IMR-90 (cell line): ENCODE measurements at regions not wholly inside any gene's neighbourhood (a gene's known extent, or its start where the extent isn't known, plus 50 kb on each side); places are given as distances from the start of the nearest gene placed in this dataset.

Experiments
- ATAC-seq: fragments of 200-7000 bp; cut with Tn5 transposase; 2 replicates; pipeline ENCODE4 v1.9.1; 2020; ENCODE audit warnings: low read depth, mild to moderate bottlenecking, moderate library complexity
- BruUV-seq: library from RNA; stranded (reverse); fragments of 400-500 nt; replicated peaks from 2 replicates; lab custom pipeline; 2021; lab: Mats Ljungman, UMichigan
- CTCF ChIA-PET: fragments of 300-600 bp; formaldehyde crosslinking; extraction: SDS; loops from one replicate; lab custom pipeline; 2021; ENCODE audit warnings: antibody characterized with exemption; lab: Yijun Ruan, JAX
- POLR2A ChIA-PET: fragments of 300-600 bp; sonication (Branson Sonifier 250); formaldehyde crosslinking; loops from one replicate; lab custom pipeline; 2022; ENCODE audit warnings: antibody characterized with exemption; ENCODE audit not compliant: unreplicated experiment; lab: Charles Lee
- DNase-seq: peaks from one replicate; pipeline ENCODE4 v3.0.0; 2013
- H2AFZ ChIP-seq: replicated peaks from 2 replicates; pipeline ENCODE3; 2013; ENCODE audit warnings: low read length, mild to moderate bottlenecking; ENCODE audit not compliant: poor library complexity
- H2AK5ac ChIP-seq: 2 replicates; pipeline ENCODE4 v1.6.1; 2013; ENCODE audit warnings: low read depth, low read length, inconsistent platforms
- H2AK9ac ChIP-seq: replicated peaks from 2 replicates; pipeline ENCODE3; 2013; ENCODE audit warnings: mild to moderate bottlenecking, low read depth, low read length, moderate library complexity; ENCODE audit not compliant: poor library complexity
- H2BK120ac ChIP-seq: 2 replicates; pipeline ENCODE4 v1.6.1; 2013; ENCODE audit warnings: low read depth, low read length, inconsistent platforms
- H2BK15ac ChIP-seq: 3 replicates; pipeline ENCODE4 v1.6.1; 2013; ENCODE audit warnings: low read depth, low read length, inconsistent platforms
- H2BK20ac ChIP-seq: 2 replicates; pipeline ENCODE4 v1.6.1; 2013; ENCODE audit warnings: low read depth, mild to moderate bottlenecking, inconsistent platforms, low read length, moderate library complexity
- H2BK5ac ChIP-seq: 2 replicates; pipeline ENCODE4 v1.6.1; 2013; ENCODE audit warnings: mild to moderate bottlenecking, low read depth, low read length, inconsistent platforms; ENCODE audit not compliant: poor library complexity, severe bottlenecking
- H3K14ac ChIP-seq: replicated peaks from 2 replicates; pipeline ENCODE4 v1.6.1; 2013; ENCODE audit warnings: low read depth, low read length, inconsistent platforms
- H3K18ac ChIP-seq: 2 replicates; pipeline ENCODE4 v1.6.1; 2013; ENCODE audit warnings: low read depth, low read length, control low read depth
- H3K23ac ChIP-seq: 2 replicates; pipeline ENCODE4 v1.6.1; 2013; ENCODE audit warnings: low read depth, low read length, inconsistent platforms
- H3K27ac ChIP-seq: 2 replicates; pipeline ENCODE4 v1.5.1; 2013; ENCODE audit warnings: mild to moderate bottlenecking, control low read depth, low read length; ENCODE audit not compliant: insufficient read depth
- H3K27me3 ChIP-seq: 2 replicates; pipeline ENCODE4 v1.6.1; 2013; ENCODE audit warnings: low read length; ENCODE audit not compliant: control insufficient read depth, insufficient read depth
- H3K36me3 ChIP-seq: 2 replicates; pipeline ENCODE4 v1.6.1; 2013; ENCODE audit warnings: low read length, mixed read lengths; ENCODE audit not compliant: control insufficient read depth, insufficient read depth
- H3K4ac ChIP-seq: 2 replicates; pipeline ENCODE4 v1.6.1; 2013; ENCODE audit warnings: low read depth, low read length, inconsistent platforms
- H3K4me1 ChIP-seq: 2 replicates; pipeline ENCODE4 v1.6.1; 2013; ENCODE audit warnings: low read length, mixed read lengths; ENCODE audit not compliant: control insufficient read depth, insufficient read depth
- H3K4me2 ChIP-seq: 2 replicates; pipeline ENCODE4 v1.6.1; 2013; ENCODE audit warnings: low read depth, mild to moderate bottlenecking, control low read depth, low read length, moderate library complexity
- H3K4me3 ChIP-seq: 2 replicates; pipeline ENCODE4 v1.5.1; 2013; ENCODE audit warnings: low read depth, mild to moderate bottlenecking, control low read depth, low read length, moderate library complexity; ENCODE audit not compliant: insufficient read depth
- H3K56ac ChIP-seq: 2 replicates; pipeline ENCODE4 v1.6.1; 2013; ENCODE audit warnings: low read length, inconsistent platforms; ENCODE audit not compliant: insufficient read depth; ENCODE audit errors: extremely low read depth
- H3K79me1 ChIP-seq, 2 experiments: 2 replicates each; pipeline ENCODE4 v1.6.1; 2013; ENCODE audit warnings: low read length in 2 of 2, inconsistent platforms in 1 of 2, low read depth in 1 of 2
- H3K9ac ChIP-seq: 2 replicates; pipeline ENCODE4 v1.6.1; 2013; ENCODE audit warnings: low read depth, low read length, control low read depth
- H3K9me1 ChIP-seq: 2 replicates; pipeline ENCODE4 v1.6.1; 2013; ENCODE audit warnings: low read length, inconsistent platforms; ENCODE audit not compliant: insufficient read depth
- H3K9me3 ChIP-seq: 2 replicates; pipeline ENCODE4 v1.6.1; 2013; ENCODE audit warnings: low read length; ENCODE audit not compliant: control insufficient read depth, insufficient read depth
- H4K20me1 ChIP-seq: 2 replicates; pipeline ENCODE4 v1.6.1; 2013; ENCODE audit warnings: low read length, inconsistent platforms; ENCODE audit not compliant: insufficient read depth
- H4K5ac ChIP-seq: 2 replicates; pipeline ENCODE4 v1.6.1; 2013; ENCODE audit warnings: mild to moderate bottlenecking, low read depth, low read length, control low read depth
- H4K8ac ChIP-seq, 2 experiments: 2 replicates each; pipeline ENCODE4 v1.6.1; 2013; ENCODE audit warnings: low read depth in 2 of 2, low read length in 2 of 2, control low read depth in 1 of 2, inconsistent platforms in 1 of 2
- H4K91ac ChIP-seq: 2 replicates; pipeline ENCODE4 v1.6.1; 2013; ENCODE audit warnings: low read depth, low read length, inconsistent platforms; ENCODE audit not compliant: insufficient read depth
- BHLHE40 ChIP-seq: fragments of 150-350 bp; IDR thresholded peaks from 2 replicates; pipeline ENCODE4 v1.6.1; 2016; ENCODE audit warnings: mild to moderate bottlenecking, low read depth, low read length
- CEBPB ChIP-seq: IDR thresholded peaks from 2 replicates; pipeline ENCODE4 v1.6.1; 2012; ENCODE audit warnings: low read depth, low read length, improper control_type of control experiment
- CHD1 ChIP-seq: IDR thresholded peaks from 2 replicates; pipeline ENCODE4 v1.6.1; 2012; ENCODE audit warnings: low read depth, low read length, improper control_type of control experiment
- CTCF ChIP-seq: conservative IDR thresholded peaks from 2 replicates; pipeline ENCODE4 v1.5.1; 2012; ENCODE audit warnings: mild to moderate bottlenecking, low read depth, low read length, improper control_type of control experiment
- FOS ChIP-seq: fragments of 150-350 bp; IDR thresholded peaks from 2 replicates; pipeline ENCODE4 v1.6.1; 2016; ENCODE audit warnings: low read depth, low read length
- MAFK ChIP-seq: IDR thresholded peaks from 2 replicates; pipeline ENCODE4 v1.6.1; 2012; ENCODE audit warnings: low read depth, low read length, improper control_type of control experiment
- MAZ ChIP-seq: IDR thresholded peaks from 2 replicates; pipeline ENCODE4 v1.6.1; 2012; ENCODE audit warnings: low read depth, mild to moderate bottlenecking, low read length, improper control_type of control experiment, moderate library complexity, borderline replicate concordance
- MXI1 ChIP-seq: IDR thresholded peaks from 2 replicates; pipeline ENCODE4 v1.6.1; 2012; ENCODE audit warnings: low read depth, mild to moderate bottlenecking, low read length, moderate library complexity, borderline replicate concordance
- NFE2L2 ChIP-seq: fragments of 150-350 bp; IDR thresholded peaks from 2 replicates; pipeline ENCODE4 v1.6.1; 2016; ENCODE audit warnings: low read depth, mild to moderate bottlenecking, low read length
- POLR2A ChIP-seq: IDR thresholded peaks from 2 replicates; pipeline ENCODE4 v1.6.1; 2012; ENCODE audit warnings: mild to moderate bottlenecking, low read depth, low read length
- RAD21 ChIP-seq: IDR thresholded peaks from 2 replicates; pipeline ENCODE4 v1.6.1; 2012; ENCODE audit warnings: low read length, improper control_type of control experiment
- RCOR1 ChIP-seq: IDR thresholded peaks from 2 replicates; pipeline ENCODE4 v1.6.1; 2012; ENCODE audit warnings: mild to moderate bottlenecking, low read length, improper control_type of control experiment; ENCODE audit not compliant: insufficient replicate concordance
- RFX5 ChIP-seq: IDR thresholded peaks from 2 replicates; pipeline ENCODE4 v1.8.0; 2012; ENCODE audit warnings: low read depth, mild to moderate bottlenecking, low read length, moderate library complexity
- SMC3 ChIP-seq: fragments of 150-350 bp; IDR thresholded peaks from 2 replicates; pipeline ENCODE4 v1.6.1; 2016; ENCODE audit warnings: low read depth, mild to moderate bottlenecking, antibody characterized with exemption, low read length, moderate library complexity
- WGBS, 2 experiments: methylation state at CpG; one replicate each; pipeline versions ENCODE4 v1.1.5 to v1.1.7; 2013; ENCODE audit warnings: missing lambda C conversion rate in 2 of 2; ENCODE audit not compliant: insufficient read length in 1 of 2; ENCODE audit errors: extremely low coverage in 2 of 2; 5-methylcytosine and 5-hydroxymethylcytosine counted together
- dilution Hi-C: fragments of 300-500 bp; cut with HindIII; formaldehyde crosslinking; loops from one replicate; pipeline ENCODE4 v1.14.3; 2018; ENCODE audit warnings: low sequenced_read_pairs; ENCODE audit not compliant: unreplicated experiment
- in situ Hi-C: fragments of 300-500 bp; cut with MboI; formaldehyde crosslinking; loops from 3 replicates; pipeline ENCODE4 v1.14.3; 2019; ENCODE audit warnings: low sequenced_read_pairs, inconsistent platforms, mixed read lengths
- intact Hi-C: fragments of 100-400 bp; cut with micrococcal nuclease; formaldehyde crosslinking; loops from 2 replicates; pipeline ENCODE4 v1.10.0; 2022
- TF ChIP-seq, protein P1 (sequence below): fragments of 150-350 bp; IDR thresholded peaks from 2 replicates; pipeline ENCODE4 v1.6.1; 2017; ENCODE audit warnings: mild to moderate bottlenecking, antibody characterized with exemption, low read length, low read depth

- ChIA-PET CTCF (no interaction called here), POLR2A (interaction anchor here (0.6 kb wide), 1 partner anchor 209 kb away, joined by 7 read pairs; no protein-coding TSS in a partner anchor)
- no peaks in the 10 kb centered on the region for H3K27me3 ChIP-seq
- no peak overlapping the region for H3K4me3 ChIP-seq
- no peak overlapping the region for H3K14ac ChIP-seq
- no peaks in the 10 kb centered on the region for H4K20me1 ChIP-seq
- in situ Hi-C loops: loop anchor here (10.0 kb wide), 1 partner anchor 134 kb away; no protein-coding TSS in a partner anchor
- H3K79me1 ChIP-seq: peaks cover 0 to 16% of the 10 kb centered on the region in 2 experiments; a peak in 1 of 4 replicates
- H3K23ac ChIP-seq: no peak overlapping the region
- dilution Hi-C loops: no loop called here
- no peaks in the 10 kb centered on the region for H3K36me3 ChIP-seq
- peak; percentile 79 for ATAC-seq
- H2AK9ac ChIP-seq: no peak overlapping the region
- no TSS peak for BruUV-seq
- H4K8ac ChIP-seq: peak overlapping the region in 1 of 2 experiments; percentile 62; a peak in 1 of 4 replicates
- WGBS, 2 experiments: no CpG with 5 or more reads among the region's 4 CpGs
- peak overlapping the region; percentile 59; the same call in 1 of the 2 replicates for H3K56ac ChIP-seq
- H2BK15ac ChIP-seq: no peak overlapping the region
- H3K27ac ChIP-seq: peak overlapping the region; percentile 19; the same call in 1 of the 2 replicates
- no peak overlapping the region for H2BK20ac ChIP-seq
- H4K91ac ChIP-seq: peak overlapping the region; percentile 15; the same call in 1 of the 2 replicates
- H2AFZ ChIP-seq: no peak overlapping the region
- no peak overlapping the region for H3K9ac ChIP-seq
- peaks cover 25% of the 10 kb centered on the region for H3K9me1 ChIP-seq
- peaks cover 29% of the 10 kb centered on the region for H3K4me1 ChIP-seq
- no peak overlapping the region for H3K18ac ChIP-seq
- peak overlapping the region; percentile 13; the same call in 1 of the 2 replicates for H2BK120ac ChIP-seq
- H3K4ac ChIP-seq: peak overlapping the region; percentile 5; the same call in 1 of the 2 replicates
- no peak overlapping the region for H4K5ac ChIP-seq
- peak; percentile 99 for DNase-seq
- H3K9me3 ChIP-seq: no peaks in the 10 kb centered on the region
- H2BK5ac ChIP-seq: peak overlapping the region; percentile 98
- no peak overlapping the region for H2AK5ac ChIP-seq
- H3K4me2 ChIP-seq: no peak overlapping the region
- intact Hi-C loops: loop anchor here (2.0 to 5.0 kb wide), 4 partner anchors 132 to 378 kb away; no protein-coding TSS in a partner anchor
- TF ChIP-seq MAFK (no peak), RCOR1 (no peak), RAD21 (peak; percentile 30), SMC3 (no peak), MAZ (0 out of 2 replicates have a peak, but pooled peaks have one; percentile 23), CEBPB (peak; percentile 22; the same call in 1 of the 2 replicates), POLR2A (peak; percentile 51; the same call in 1 of the 2 replicates), NFE2L2 (peak; percentile 41; the same call in 1 of the 2 replicates), FOS (peak; percentile 90), RFX5 (no peak), CTCF (no peak), BHLHE40 (peak; percentile 75), CHD1 (no peak; the same call in 1 of the 2 replicates), MXI1 (0 out of 2 replicates have a peak, but pooled peaks have one; percentile 13)
- TF ChIP-seq, protein P1, sequence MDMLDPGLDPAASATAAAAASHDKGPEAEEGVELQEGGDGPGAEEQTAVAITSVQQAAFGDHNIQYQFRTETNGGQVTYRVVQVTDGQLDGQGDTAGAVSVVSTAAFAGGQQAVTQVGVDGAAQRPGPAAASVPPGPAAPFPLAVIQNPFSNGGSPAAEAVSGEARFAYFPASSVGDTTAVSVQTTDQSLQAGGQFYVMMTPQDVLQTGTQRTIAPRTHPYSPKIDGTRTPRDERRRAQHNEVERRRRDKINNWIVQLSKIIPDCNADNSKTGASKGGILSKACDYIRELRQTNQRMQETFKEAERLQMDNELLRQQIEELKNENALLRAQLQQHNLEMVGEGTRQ: no peak
Measured at GRCh38 chr3:55330355-55330754, 156.8 kb downstream of the WNT5A start.
